DND-41 (cell line): ENCODE measurements at regions not wholly inside any gene's neighbourhood (a gene's known extent, or its start where the extent isn't known, plus 50 kb on each side); places are given as distances from the start of the nearest gene placed in this dataset.

ENCODE experiments used
- CTCF ChIP-seq: IDR thresholded peaks from 2 replicates; pipeline ENCODE4 v1.5.1; 2012; ENCODE audit warnings: borderline replicate concordance, low read length, moderate library complexity, mild to moderate bottlenecking; ENCODE audit not compliant: poor library complexity, severe bottlenecking; ENCODE audit errors: extremely low read depth
- EZH2 ChIP-seq: IDR thresholded peaks from 3 replicates; pipeline ENCODE4 v1.6.1; 2012; ENCODE audit warnings: borderline replicate concordance, low read depth, mild to moderate bottlenecking, moderate library complexity, low read length, inconsistent platforms; ENCODE audit not compliant: severe bottlenecking

GRCh38 chr2:219832904-219833303, 205.5 kb downstream of the SLC4A3 start:
- TF ChIP-seq CTCF: no peak
- no peak for TF ChIP-seq EZH2
